SH-SY5Y (cell line): ENCODE measurements at regions not wholly inside any gene's neighbourhood (a gene's known extent, or its start where the extent isn't known, plus 50 kb on each side); places are given as distances from the start of the nearest gene placed in this dataset.

Experiments used
- GATA2 ChIP-seq: IDR thresholded peaks from 2 replicates; pipeline ENCODE4 v1.6.1; 2011; ENCODE audit warnings: mild to moderate bottlenecking, low read depth, low read length
- GATA3 ChIP-seq: IDR thresholded peaks from 2 replicates; pipeline ENCODE4 v1.6.1; 2011; ENCODE audit warnings: low read depth, mild to moderate bottlenecking, low read length, moderate library complexity

GRCh38 chr20:54846948-54847347 lies 371.6 kb downstream of the DOK5 start:
- TF ChIP-seq GATA3 = no peak
- TF ChIP-seq GATA2 = no peak
